ENCODE measurements at regions not wholly inside any gene's neighbourhood (a gene's known extent, or its start where the extent isn't known, plus 50 kb on each side); places are given as distances from the start of the nearest gene placed in this dataset.

DNA sequence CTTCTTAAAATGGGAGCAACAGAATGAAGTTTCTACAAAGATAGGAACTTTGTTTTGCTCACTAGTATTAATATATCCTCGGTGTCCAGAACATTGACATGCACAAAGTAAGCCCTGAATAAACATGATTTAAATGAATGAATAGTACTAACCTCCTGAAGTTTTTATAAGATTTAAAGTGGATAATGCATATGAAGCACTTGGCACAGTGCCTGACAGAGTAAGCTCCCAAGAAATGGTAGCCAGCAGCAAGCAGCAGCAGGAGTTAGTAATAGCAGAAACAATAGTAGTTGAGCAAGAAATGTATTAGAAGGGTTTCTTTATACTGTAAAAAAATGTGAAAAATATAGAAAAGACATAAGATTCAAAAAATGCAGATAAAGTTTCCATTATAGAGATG, 258.1 kb upstream of the C1orf87 start:
- H4K20me1 ChIP-seq (ENCODE audit: control insufficient read depth, insufficient read depth, low read depth, low read length): no peaks in the 10 kb centered on the region
- H3K36me3 ChIP-seq (ENCODE audit: control insufficient read depth, low read length): no peaks in the 10 kb centered on the region
- H3K27me3 ChIP-seq (ENCODE audit: control insufficient read depth, low read length): no peaks in the 10 kb centered on the region
- H3K79me2 ChIP-seq (ENCODE audit: control insufficient read depth, low read length): no peaks in the 10 kb centered on the region
- no peaks in the 10 kb centered on the region for H3K4me1 ChIP-seq (ENCODE audit: control insufficient read depth, low read length)
- no peaks in the 10 kb centered on the region for H3F3A ChIP-seq (ENCODE audit: control insufficient read depth, insufficient read depth)
- no peaks in the 10 kb centered on the region for H3K9me2 ChIP-seq (replicated peaks; ENCODE audit: control insufficient read depth, low read length)
- H3K4me3 ChIP-seq (ENCODE audit: low read length): no peak overlapping the region
- TF ChIP-seq CTCF (IDR thresholded peaks at IDR 0.05; ENCODE audit: low read depth, low read length, poor library complexity, severe bottlenecking) (no peak), EZH2phosphoT487 (IDR thresholded peaks at IDR 0.05; ENCODE audit: borderline replicate concordance, low read length) (no peak)
- H3K9me3 ChIP-seq (ENCODE audit: control insufficient read depth, insufficient read depth, low read length): no peaks in the 10 kb centered on the region
- H3K27ac ChIP-seq (ENCODE audit: low read depth, low read length): no peak overlapping the region
- H3K4me2 ChIP-seq (ENCODE audit: low read length): no peak overlapping the region

GRCh38 chr1:60329651-60330050, 256.1 kb upstream of the C1orf87 start:
- Histone ChIP-seq H3K79me2 (ENCODE audit: control insufficient read depth, low read length) (no peaks in the 10 kb centered on the region), H3F3A (ENCODE audit: control insufficient read depth, insufficient read depth) (no peaks in the 10 kb centered on the region), H3K4me2 (ENCODE audit: low read length) (no peak overlapping the region), H3K4me3 (ENCODE audit: low read length) (no peak overlapping the region), H3K27me3 (ENCODE audit: control insufficient read depth, low read length) (no peaks in the 10 kb centered on the region), H3K9me2 (replicated peaks; ENCODE audit: control insufficient read depth, low read length) (no peaks in the 10 kb centered on the region), H4K20me1 (ENCODE audit: control insufficient read depth, insufficient read depth, low read depth, low read length) (no peaks in the 10 kb centered on the region), H3K4me1 (ENCODE audit: control insufficient read depth, low read length) (no peaks in the 10 kb centered on the region), H3K9me3 (ENCODE audit: control insufficient read depth, insufficient read depth, low read length) (no peaks in the 10 kb centered on the region), H3K27ac (ENCODE audit: low read depth, low read length) (no peak overlapping the region), H3K36me3 (ENCODE audit: control insufficient read depth, low read length) (no peaks in the 10 kb centered on the region)
- no peak for TF ChIP-seq CTCF (IDR thresholded peaks at IDR 0.05; ENCODE audit: low read depth, low read length, poor library complexity, severe bottlenecking)
- TF ChIP-seq EZH2phosphoT487 (IDR thresholded peaks at IDR 0.05; ENCODE audit: borderline replicate concordance, low read length): no peak

DNA sequence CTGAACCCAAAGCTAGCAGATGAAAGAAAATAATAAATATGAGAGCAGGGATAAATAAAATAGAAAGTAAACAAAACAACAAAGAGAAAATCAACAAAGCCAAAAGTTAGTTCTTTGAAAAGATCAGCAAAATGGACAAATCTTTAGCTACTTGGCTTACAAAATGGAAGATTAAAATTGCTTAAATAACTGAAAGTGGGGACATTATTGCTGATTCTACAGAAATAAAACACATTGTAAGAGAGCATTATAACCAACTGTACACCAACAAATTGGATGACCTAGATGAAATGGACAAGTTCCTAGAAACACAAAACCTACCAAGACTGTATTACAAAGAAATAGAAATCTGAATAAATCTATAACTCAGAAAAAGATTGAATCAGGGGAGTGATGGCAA, 238.3 kb upstream of the C1orf87 start:
- no peak overlapping the region for H3K4me3 ChIP-seq (ENCODE audit: low read length)
- no peak overlapping the region for H3K27ac ChIP-seq (ENCODE audit: low read depth, low read length)
- H3K27me3 ChIP-seq (ENCODE audit: control insufficient read depth, low read length): no peaks in the 10 kb centered on the region

More for the DNA sequence above, 238.3 kb upstream of the C1orf87 start:
- H3K9me3 ChIP-seq (ENCODE audit: control insufficient read depth, insufficient read depth, low read length): no peaks in the 10 kb centered on the region
- H3F3A ChIP-seq (ENCODE audit: control insufficient read depth, insufficient read depth): no peaks in the 10 kb centered on the region
- no peaks in the 10 kb centered on the region for H3K9me2 ChIP-seq (replicated peaks; ENCODE audit: control insufficient read depth, low read length)
- no peaks in the 10 kb centered on the region for H3K4me1 ChIP-seq (ENCODE audit: control insufficient read depth, low read length)
- H3K36me3 ChIP-seq (ENCODE audit: control insufficient read depth, low read length): no peaks in the 10 kb centered on the region
- TF ChIP-seq EZH2phosphoT487 (IDR thresholded peaks at IDR 0.05; ENCODE audit: borderline replicate concordance, low read length) (no peak), CTCF (IDR thresholded peaks at IDR 0.05; ENCODE audit: low read depth, low read length, poor library complexity, severe bottlenecking) (no peak)
- H3K4me2 ChIP-seq (ENCODE audit: low read length): no peak overlapping the region
- H4K20me1 ChIP-seq (ENCODE audit: control insufficient read depth, insufficient read depth, low read depth, low read length): no peaks in the 10 kb centered on the region
- H3K79me2 ChIP-seq (ENCODE audit: control insufficient read depth, low read length): no peaks in the 10 kb centered on the region

All from DOHH2 (cell line).